ENCODE measurements at regions not wholly inside any gene's neighbourhood (a gene's known extent, or its start where the extent isn't known, plus 50 kb on each side); places are given as distances from the start of the nearest gene placed in this dataset.

DNA sequence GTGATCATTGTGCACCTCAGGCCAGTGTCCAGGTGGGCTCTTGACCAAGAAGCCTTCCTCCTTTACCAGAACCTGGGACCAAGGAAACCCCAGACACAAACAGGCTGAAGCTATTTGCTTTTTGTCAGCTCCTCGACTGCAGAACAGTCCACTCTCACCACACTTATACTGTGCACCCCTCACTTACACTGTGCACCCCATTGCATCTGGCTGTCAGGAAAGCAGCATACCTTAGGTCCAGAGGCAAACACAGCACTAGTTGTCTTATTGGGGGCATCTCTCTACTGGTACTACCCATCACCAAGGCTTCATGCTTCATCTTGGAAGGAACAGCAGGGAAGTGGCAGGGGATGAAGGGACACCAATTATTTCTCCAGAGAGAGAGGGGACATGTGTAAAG is 198.1 kb downstream of the CXCL12 start:
- CTCF ChIA-PET: no interaction called here
- no peaks in the 10 kb centered on the region for H3K36me3 Mint-ChIP-seq (ENCODE audit: insufficient read depth, unreplicated experiment)
- TF ChIP-seq, protein P1, sequence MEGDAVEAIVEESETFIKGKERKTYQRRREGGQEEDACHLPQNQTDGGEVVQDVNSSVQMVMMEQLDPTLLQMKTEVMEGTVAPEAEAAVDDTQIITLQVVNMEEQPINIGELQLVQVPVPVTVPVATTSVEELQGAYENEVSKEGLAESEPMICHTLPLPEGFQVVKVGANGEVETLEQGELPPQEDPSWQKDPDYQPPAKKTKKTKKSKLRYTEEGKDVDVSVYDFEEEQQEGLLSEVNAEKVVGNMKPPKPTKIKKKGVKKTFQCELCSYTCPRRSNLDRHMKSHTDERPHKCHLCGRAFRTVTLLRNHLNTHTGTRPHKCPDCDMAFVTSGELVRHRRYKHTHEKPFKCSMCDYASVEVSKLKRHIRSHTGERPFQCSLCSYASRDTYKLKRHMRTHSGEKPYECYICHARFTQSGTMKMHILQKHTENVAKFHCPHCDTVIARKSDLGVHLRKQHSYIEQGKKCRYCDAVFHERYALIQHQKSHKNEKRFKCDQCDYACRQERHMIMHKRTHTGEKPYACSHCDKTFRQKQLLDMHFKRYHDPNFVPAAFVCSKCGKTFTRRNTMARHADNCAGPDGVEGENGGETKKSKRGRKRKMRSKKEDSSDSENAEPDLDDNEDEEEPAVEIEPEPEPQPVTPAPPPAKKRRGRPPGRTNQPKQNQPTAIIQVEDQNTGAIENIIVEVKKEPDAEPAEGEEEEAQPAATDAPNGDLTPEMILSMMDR (IDR thresholded peaks at IDR 0.05; ENCODE audit: unreplicated experiment): no peak
- H3K27me3 Mint-ChIP-seq (ENCODE audit: unreplicated experiment): no peaks in the 10 kb centered on the region
- DNase-seq: no peak
- intact Hi-C loops (cut with micrococcal nuclease; ENCODE audit: unreplicated experiment): no loop called here
- no peaks in the 10 kb centered on the region for H3K4me1 Mint-ChIP-seq (ENCODE audit: low read depth, unreplicated experiment)
- peaks cover 7% of the 10 kb centered on the region for H3K9me3 Mint-ChIP-seq (ENCODE audit: low read depth, unreplicated experiment)
- BruUV-seq (replicated peaks): no TSS peak
- no peak overlapping the region for H3K27ac Mint-ChIP-seq (ENCODE audit: unreplicated experiment)
- no peak overlapping the region for H3K4me3 Mint-ChIP-seq (ENCODE audit: low read depth, unreplicated experiment)

GRCh38 chr10:44186150-44186549 is 198.7 kb downstream of the CXCL12 start:
- H3K4me3 Mint-ChIP-seq (ENCODE audit: low read depth, unreplicated experiment): no peak overlapping the region
- CTCF ChIA-PET: no interaction called here
- TF ChIP-seq, protein P1 (IDR thresholded peaks at IDR 0.05; ENCODE audit: unreplicated experiment): no peak
- no peak overlapping the region for H3K27ac Mint-ChIP-seq (ENCODE audit: unreplicated experiment)
- no peaks in the 10 kb centered on the region for H3K36me3 Mint-ChIP-seq (ENCODE audit: insufficient read depth, unreplicated experiment)
- H3K27me3 Mint-ChIP-seq (ENCODE audit: unreplicated experiment): no peaks in the 10 kb centered on the region
- peaks cover 7% of the 10 kb centered on the region for H3K9me3 Mint-ChIP-seq (ENCODE audit: low read depth, unreplicated experiment)
- DNase-seq: no peak
- BruUV-seq (replicated peaks): no TSS peak
- intact Hi-C loops (cut with micrococcal nuclease; ENCODE audit: unreplicated experiment): no loop called here
- no peaks in the 10 kb centered on the region for H3K4me1 Mint-ChIP-seq (ENCODE audit: low read depth, unreplicated experiment)

DNA sequence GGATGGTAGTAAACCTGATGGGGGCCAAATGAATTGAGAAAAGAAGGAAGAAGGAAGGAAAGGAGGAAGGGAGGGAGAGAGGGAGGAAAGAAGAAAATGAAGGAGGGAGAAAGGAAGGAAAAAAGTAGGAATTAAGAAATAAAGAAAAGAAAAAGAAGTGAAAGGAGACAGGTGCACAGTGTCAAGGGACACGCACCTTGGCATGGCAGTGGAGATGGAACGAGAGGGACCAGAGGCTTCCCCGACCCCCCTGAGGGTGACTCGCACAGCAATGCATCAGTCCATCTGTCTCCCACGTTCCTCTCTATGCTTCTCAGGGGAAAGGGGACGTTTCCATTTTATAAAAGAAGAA is 199.6 kb downstream of the CXCL12 start:
- intact Hi-C loops (cut with micrococcal nuclease; ENCODE audit: unreplicated experiment): no loop called here
- BruUV-seq (replicated peaks): no TSS peak
- Mint-ChIP-seq H3K4me1 (ENCODE audit: low read depth, unreplicated experiment) (no peaks in the 10 kb centered on the region), H3K9me3 (ENCODE audit: low read depth, unreplicated experiment) (peaks cover 5% of the 10 kb centered on the region), H3K36me3 (ENCODE audit: insufficient read depth, unreplicated experiment) (no peaks in the 10 kb centered on the region), H3K27me3 (ENCODE audit: unreplicated experiment) (no peaks in the 10 kb centered on the region), H3K4me3 (ENCODE audit: low read depth, unreplicated experiment) (no peak overlapping the region), H3K27ac (ENCODE audit: unreplicated experiment) (no peak overlapping the region)
- TF ChIP-seq, protein P1 (IDR thresholded peaks at IDR 0.05; ENCODE audit: unreplicated experiment): no peak
- CTCF ChIA-PET: no interaction called here
- DNase-seq: no peak

- Mint-ChIP-seq H3K4me3 (ENCODE audit: low read depth, unreplicated experiment) (no peak overlapping the region), H3K9me3 (ENCODE audit: low read depth, unreplicated experiment) (peaks cover 5% of the 10 kb centered on the region), H3K27ac (ENCODE audit: unreplicated experiment) (no peak overlapping the region), H3K4me1 (ENCODE audit: low read depth, unreplicated experiment) (no peaks in the 10 kb centered on the region), H3K36me3 (ENCODE audit: insufficient read depth, unreplicated experiment) (no peaks in the 10 kb centered on the region), H3K27me3 (ENCODE audit: unreplicated experiment) (no peaks in the 10 kb centered on the region)
- DNase-seq: no peak
- CTCF ChIA-PET: no interaction called here
- intact Hi-C loops (cut with micrococcal nuclease; ENCODE audit: unreplicated experiment): no loop called here
- TF ChIP-seq, protein P1 (IDR thresholded peaks at IDR 0.05; ENCODE audit: unreplicated experiment): no peak
- BruUV-seq (replicated peaks): no TSS peak
Observed at GRCh38 chr10:44184633-44185314, 200.1 kb downstream of the CXCL12 start.

All from Calu3 (cell line).